Ovary (tissue), 3 donors: ENCODE measurements at regions not wholly inside any gene's neighbourhood (a gene's known extent, or its start where the extent isn't known, plus 50 kb on each side); places are given as distances from the start of the nearest gene placed in this dataset.

Experiments
- CTCF ChIP-seq, 3 donors: fragments of 450-650 bp in 2 of 3; fragments of 200-600 bp in 1 of 3; IDR thresholded peaks; one replicate each; pipeline versions ENCODE4 v1.5.1 to v1.8.0; 2016 to 2022; ENCODE audit warnings: antibody characterized with exemption in 3 of 3, mild to moderate bottlenecking in 1 of 3
- POLR2A ChIP-seq: fragments of 450-650 bp; IDR thresholded peaks from one replicate; pipeline ENCODE4 v1.6.1; 2017; ENCODE audit warnings: antibody characterized with exemption, mild to moderate bottlenecking, moderate library complexity
- donor health status: DM: no; HTN: no; CAD: no.

GRCh38 chr5:51958473-51958872 is 575.2 kb downstream of the ISL1 start:
- TF ChIP-seq CTCF (IDR thresholded peaks at IDR 0.05) = no peak
- TF ChIP-seq POLR2A = no peak
